ENCODE measurements at regions not wholly inside any gene's neighbourhood (a gene's known extent, or its start where the extent isn't known, plus 50 kb on each side); places are given as distances from the start of the nearest gene placed in this dataset.

GRCh38 chr4:143025081-143025704 is 159.5 kb upstream of the USP38 start:
- Mint-ChIP-seq H3K27ac (peak overlapping the region; percentile 23), H3K4me3 (no peak overlapping the region), H3K36me3 (ENCODE audit: low read depth) (no peaks in the 10 kb centered on the region), H3K27me3 (ENCODE audit: low read depth, poor library complexity) (no peaks in the 10 kb centered on the region), H3K4me1 (peaks cover 14% of the 10 kb centered on the region), H3K9me3 (peaks cover 14% of the 10 kb centered on the region)
- no peak for TF ChIP-seq CTCF (IDR thresholded peaks at IDR 0.05)
- DNase-seq, result no peak

- DNase-seq, result no peak
- Mint-ChIP-seq H3K27me3 (ENCODE audit: low read depth, poor library complexity) (no peaks in the 10 kb centered on the region), H3K4me1 (peaks cover 6% of the 10 kb centered on the region), H3K4me3 (no peak overlapping the region), H3K9me3 (peaks cover 14% of the 10 kb centered on the region), H3K27ac (no peak overlapping the region), H3K36me3 (ENCODE audit: low read depth) (no peaks in the 10 kb centered on the region)
- TF ChIP-seq CTCF (IDR thresholded peaks at IDR 0.05), result no peak
Measured at GRCh38 chr4:143026459-143027170, 158.1 kb upstream of the USP38 start.

GRCh38 chr4:143035661-143036060 is 149.1 kb upstream of the USP38 start:
- no peaks in the 10 kb centered on the region for H3K9me3 Mint-ChIP-seq
- H3K27ac Mint-ChIP-seq, result no peak overlapping the region
- H3K4me1 Mint-ChIP-seq, result peaks cover 5% of the 10 kb centered on the region
- H3K4me3 Mint-ChIP-seq, result no peak overlapping the region
- no peaks in the 10 kb centered on the region for H3K36me3 Mint-ChIP-seq (ENCODE audit: low read depth)
- DNase-seq, result no peak
- H3K27me3 Mint-ChIP-seq (ENCODE audit: low read depth, poor library complexity), result peaks cover 4% of the 10 kb centered on the region
- TF ChIP-seq CTCF (IDR thresholded peaks at IDR 0.05), result no peak

- no peak overlapping the region for H3K4me3 Mint-ChIP-seq
- peaks cover 5% of the 10 kb centered on the region for H3K4me1 Mint-ChIP-seq
- no peak for DNase-seq
- no peaks in the 10 kb centered on the region for H3K9me3 Mint-ChIP-seq
- H3K27me3 Mint-ChIP-seq (ENCODE audit: low read depth, poor library complexity), result peaks cover 4% of the 10 kb centered on the region
- no peak for TF ChIP-seq CTCF (IDR thresholded peaks at IDR 0.05)
- no peak overlapping the region for H3K27ac Mint-ChIP-seq
- H3K36me3 Mint-ChIP-seq (ENCODE audit: low read depth), result no peaks in the 10 kb centered on the region
Measured at GRCh38 chr4:143036443-143036842, 148.3 kb upstream of the USP38 start.

GRCh38 chr4:143046454-143046853 is 138.3 kb upstream of the USP38 start:
- H3K27me3 Mint-ChIP-seq (ENCODE audit: low read depth, poor library complexity), result peaks cover 4% of the 10 kb centered on the region
- no peak for TF ChIP-seq CTCF (IDR thresholded peaks at IDR 0.05)
- no peak for DNase-seq
- H3K36me3 Mint-ChIP-seq (ENCODE audit: low read depth), result no peaks in the 10 kb centered on the region
- H3K27ac Mint-ChIP-seq, result no peak overlapping the region
- H3K4me3 Mint-ChIP-seq, result no peak overlapping the region
- H3K9me3 Mint-ChIP-seq, result no peaks in the 10 kb centered on the region
- no peaks in the 10 kb centered on the region for H3K4me1 Mint-ChIP-seq

- Mint-ChIP-seq H3K9me3 (no peaks in the 10 kb centered on the region), H3K4me3 (no peak overlapping the region), H3K27ac (peak overlapping the region; percentile 32), H3K4me1 (no peaks in the 10 kb centered on the region), H3K27me3 (ENCODE audit: low read depth, poor library complexity) (peaks cover 4% of the 10 kb centered on the region), H3K36me3 (ENCODE audit: low read depth) (no peaks in the 10 kb centered on the region)
- DNase-seq, result no peak
- TF ChIP-seq CTCF (IDR thresholded peaks at IDR 0.05), result no peak
Measured at GRCh38 chr4:143046906-143047305, 137.8 kb upstream of the USP38 start.

All from nephron progenitor cell (in vitro differentiated cells).